ENCODE measurements at regions not wholly inside any gene's neighbourhood (a gene's known extent, or its start where the extent isn't known, plus 50 kb on each side); places are given as distances from the start of the nearest gene placed in this dataset.
"Not testable (repeated sequence)": the region's sequence is repeated elsewhere in the genome, so short reads cannot be mapped to it uniquely, and the experiment has no call there.

DNA sequence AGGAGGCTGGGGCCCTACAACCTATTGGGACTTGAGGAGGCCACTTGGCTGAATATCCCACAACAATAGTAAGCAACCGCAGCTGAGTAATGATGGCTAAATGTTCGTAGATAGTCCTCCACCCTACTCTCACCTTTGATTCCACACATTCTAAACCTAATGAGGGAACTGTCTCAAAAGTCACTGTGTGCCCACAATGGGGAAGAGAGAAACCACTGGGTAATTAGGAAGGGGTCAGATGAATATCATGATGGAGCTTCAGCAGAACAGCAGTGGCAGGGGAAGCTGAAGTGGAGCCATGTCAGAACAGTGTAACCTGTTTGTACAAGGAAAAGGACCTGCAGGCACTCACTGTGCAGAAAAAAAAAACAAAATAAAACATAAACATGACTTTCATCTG lies 81.4 kb upstream of the POMZP3 start:
- not testable (repeated sequence) for DNase-seq

DNA sequence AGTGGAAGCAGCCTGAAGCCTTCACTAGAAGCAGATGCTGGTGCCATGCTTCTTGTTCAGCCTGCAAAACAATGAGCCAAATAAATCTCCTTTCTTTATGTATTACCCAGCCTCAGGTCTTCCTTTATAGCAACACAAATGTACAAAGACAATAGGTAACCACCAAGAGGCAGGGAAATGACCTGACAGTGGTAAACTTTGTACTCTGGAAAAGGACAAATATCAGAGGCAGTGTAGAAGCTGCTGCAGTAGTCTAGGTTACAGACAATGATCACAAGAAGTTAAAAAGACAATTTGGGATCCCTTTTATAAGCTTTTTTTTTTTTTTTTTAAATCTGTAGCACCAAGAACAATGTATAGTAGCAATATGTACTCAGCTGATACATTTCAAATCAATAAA lies 76.7 kb upstream of the POMZP3 start:
- DNase-seq: not testable (repeated sequence)

DNA sequence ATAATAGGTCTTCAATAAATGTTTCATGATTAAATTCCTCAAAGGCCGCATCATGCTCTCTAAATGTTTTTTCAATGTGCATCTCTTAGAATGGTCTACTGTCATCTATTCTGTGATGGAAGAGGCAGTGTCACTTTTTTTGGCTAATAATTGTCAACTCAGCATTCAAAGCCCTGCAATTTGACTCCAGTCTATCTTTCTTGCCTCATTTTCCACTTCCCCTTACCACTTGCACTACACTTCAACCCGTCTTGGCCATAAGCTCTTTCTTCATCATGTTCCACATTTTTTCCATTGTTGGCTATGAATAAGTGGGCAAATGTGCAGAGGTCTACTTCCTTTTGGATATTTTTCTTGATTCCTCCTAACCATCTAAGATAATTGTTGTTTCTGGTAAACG lies 59.2 kb upstream of the POMZP3 start:
- not testable (repeated sequence) for DNase-seq

DNA sequence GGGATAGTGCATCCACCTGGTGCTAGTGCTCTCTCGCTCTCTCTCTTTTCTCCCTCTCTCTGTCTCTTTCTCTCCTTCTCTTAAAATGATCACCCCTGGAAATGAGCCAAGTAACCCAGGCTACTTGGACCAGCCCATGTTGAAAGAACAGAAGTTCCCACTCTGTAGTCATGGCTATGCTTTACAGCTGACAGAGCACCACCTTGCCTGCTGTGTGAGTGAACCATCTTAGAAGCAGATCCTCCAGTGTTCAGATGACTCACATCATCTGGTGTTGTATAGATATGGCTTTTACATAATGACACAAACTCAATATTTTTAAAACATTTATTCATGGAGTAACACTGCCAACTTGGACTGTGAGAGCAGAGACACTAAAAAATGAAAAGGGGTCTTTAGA lies 57.7 kb upstream of the POMZP3 start:
- DNase-seq: not testable (repeated sequence)

DNA sequence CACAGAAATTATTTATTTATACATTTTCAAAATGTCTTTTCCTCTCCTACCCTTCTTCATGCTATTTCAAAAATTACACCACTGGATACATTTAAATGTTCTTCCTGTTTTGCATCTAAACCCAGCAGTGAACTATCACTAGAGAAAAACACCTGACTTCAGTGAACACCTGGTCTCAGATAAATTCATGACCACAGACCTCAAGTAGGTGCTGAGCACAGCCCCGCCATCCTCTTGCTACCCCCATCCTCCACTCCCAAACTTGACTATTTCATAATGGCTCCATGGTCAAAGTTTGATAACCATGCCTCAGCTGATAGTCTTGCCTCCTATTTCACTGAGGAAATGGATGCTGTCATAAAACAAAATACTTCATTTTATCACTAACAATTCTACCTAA lies 56.6 kb upstream of the POMZP3 start:
- DNase-seq: not testable (repeated sequence)

DNA sequence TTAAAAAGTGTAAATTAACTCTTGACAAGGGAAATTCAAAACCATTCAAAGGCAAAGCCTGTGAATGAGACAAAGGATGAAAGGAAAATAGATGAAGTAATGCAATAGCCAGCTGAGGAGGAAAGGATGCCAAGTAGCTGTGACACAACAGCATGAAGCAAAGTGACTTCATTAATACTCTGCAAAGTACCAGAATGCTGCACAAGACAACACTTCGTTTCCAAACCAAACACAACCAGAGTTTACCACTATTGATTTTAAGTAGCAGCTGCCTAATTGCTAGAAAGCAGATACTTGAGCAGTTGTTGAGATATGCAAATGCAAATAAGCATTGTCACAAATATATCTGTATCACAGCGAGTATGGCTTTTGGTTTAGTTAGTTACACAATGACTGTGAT lies 54.7 kb upstream of the POMZP3 start:
- not testable (repeated sequence) for DNase-seq

DNA sequence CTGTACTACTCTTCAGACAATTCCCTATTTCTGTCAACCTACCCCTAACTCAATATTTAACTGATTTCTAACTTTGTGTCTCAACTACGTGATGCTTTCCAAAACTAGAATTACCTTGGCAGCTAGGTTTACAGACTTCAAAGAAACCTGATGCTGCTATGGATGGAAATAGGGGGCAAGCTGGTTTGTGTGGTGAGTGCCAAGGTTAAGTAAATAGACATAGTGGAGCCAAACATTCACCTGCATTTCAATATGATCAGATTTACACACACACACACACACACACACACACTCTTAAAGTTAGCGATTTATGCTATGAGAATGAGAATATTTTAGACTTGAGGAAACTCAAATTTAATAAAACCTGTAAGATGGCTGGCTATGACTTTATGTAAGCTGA lies 52.1 kb upstream of the POMZP3 start:
- not testable (repeated sequence) for DNase-seq

DNA sequence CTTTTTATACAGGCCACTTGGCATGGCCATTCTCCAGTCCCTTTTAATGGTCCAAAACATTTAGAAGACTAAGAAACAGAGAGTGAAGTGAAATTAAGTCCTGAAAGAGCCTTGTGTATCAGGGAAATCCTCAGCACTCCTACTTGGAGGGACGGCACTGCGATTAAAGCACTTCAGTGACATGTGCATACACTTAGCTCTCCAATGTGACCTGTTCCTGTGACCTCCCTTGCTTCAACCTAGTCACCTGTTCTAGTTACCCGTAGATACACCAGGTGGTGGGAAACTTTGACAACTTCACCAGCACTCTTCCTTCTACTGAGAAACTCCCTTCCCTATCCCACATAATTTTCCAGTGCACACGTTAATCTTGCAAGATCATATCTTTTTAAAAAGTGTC lies 51.4 kb upstream of the POMZP3 start:
- DNase-seq: not testable (repeated sequence)

DNA sequence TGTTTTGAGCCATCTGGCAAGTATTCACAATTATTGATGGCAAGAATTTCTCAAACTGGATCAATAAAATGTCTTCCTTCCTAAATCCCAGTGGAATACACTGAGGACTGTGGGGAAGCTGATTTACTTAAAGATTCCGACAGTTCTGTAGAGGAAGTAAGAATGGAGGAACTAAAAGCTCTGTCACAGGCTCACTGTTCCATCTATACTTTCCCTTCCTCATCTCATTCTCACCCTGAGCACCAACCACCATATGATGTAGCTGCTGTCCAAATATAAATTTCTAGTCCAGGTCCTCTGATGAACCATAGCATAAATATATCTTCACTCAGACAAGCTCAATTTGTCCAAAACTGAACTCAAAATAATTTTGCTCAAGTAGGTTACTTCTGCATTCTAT lies 49.8 kb upstream of the POMZP3 start:
- not testable (repeated sequence) for DNase-seq

Measured in islet precursor cell (in vitro differentiated cells).